Ureter (tissue), 1 donor: ENCODE measurements at regions not wholly inside any gene's neighbourhood (a gene's known extent, or its start where the extent isn't known, plus 50 kb on each side); places are given as distances from the start of the nearest gene placed in this dataset.

Experiments
- DNase-seq: peaks from one replicate; pipeline ENCODE4 v3.0.0-alpha.2; 2020; ENCODE audit warnings: low spot score
- donor health status: DM: yes; HTN: yes; CAD: no.

GRCh38 chr1:88371436-88372023, 312.5 kb upstream of the PKN2 start:
- no peak for DNase-seq

GRCh38 chr1:88375977-88376376, 308.1 kb upstream of the PKN2 start:
- DNase-seq = no peak

- DNase-seq = no peak
Measured at GRCh38 chr1:88376421-88376820, 307.7 kb upstream of the PKN2 start.

- DNase-seq = no peak
Measured at GRCh38 chr1:88378560-88378959, 305.5 kb upstream of the PKN2 start.

- DNase-seq = no peak
Measured at GRCh38 chr1:88394958-88395357, 289.1 kb upstream of the PKN2 start.

- DNase-seq = no peak
Measured at GRCh38 chr1:88398338-88398737, 285.7 kb upstream of the PKN2 start.

GRCh38 chr1:88399690-88400089, 284.4 kb upstream of the PKN2 start:
- DNase-seq = no peak

GRCh38 chr1:88401313-88401712, 282.8 kb upstream of the PKN2 start:
- DNase-seq = no peak

GRCh38 chr1:88404582-88404981, 279.5 kb upstream of the PKN2 start:
- DNase-seq = no peak

GRCh38 chr1:88407248-88407647, 276.8 kb upstream of the PKN2 start:
- no peak for DNase-seq

- DNase-seq = no peak
Measured at GRCh38 chr1:88421997-88422396, 262.1 kb upstream of the PKN2 start.

GRCh38 chr1:88433556-88433955, 250.5 kb upstream of the PKN2 start:
- DNase-seq = no peak

- DNase-seq = no peak
Measured at GRCh38 chr1:88434836-88435235, 249.2 kb upstream of the PKN2 start.

GRCh38 chr1:88441022-88441421, 243.1 kb upstream of the PKN2 start:
- no peak for DNase-seq

GRCh38 chr1:88451856-88452255, 232.2 kb upstream of the PKN2 start:
- DNase-seq = no peak

- DNase-seq = no peak
Measured at GRCh38 chr1:88453295-88453694, 230.8 kb upstream of the PKN2 start.

- DNase-seq = no peak
Measured at GRCh38 chr1:88454781-88455180, 229.3 kb upstream of the PKN2 start.

- no peak for DNase-seq
Measured at GRCh38 chr1:88455621-88456256, 228.3 kb upstream of the PKN2 start.

- DNase-seq = no peak
Measured at GRCh38 chr1:88457197-88457596, 226.9 kb upstream of the PKN2 start.

GRCh38 chr1:88461007-88461406, 223.1 kb upstream of the PKN2 start:
- no peak for DNase-seq

GRCh38 chr1:88462096-88462487, 222.0 kb upstream of the PKN2 start:
- no peak for DNase-seq

- DNase-seq = no peak
Measured at GRCh38 chr1:88462488-88463261, 221.4 kb upstream of the PKN2 start.

- DNase-seq = no peak
Measured at GRCh38 chr1:88463401-88463985, 220.6 kb upstream of the PKN2 start.
